GM12873 (cell line): ENCODE measurements at regions not wholly inside any gene's neighbourhood (a gene's known extent, or its start where the extent isn't known, plus 50 kb on each side); places are given as distances from the start of the nearest gene placed in this dataset.

Experiments used
- CTCF ChIP-seq: IDR thresholded peaks from 2 replicates; pipeline ENCODE4 v1.5.1; 2012; ENCODE audit warnings: low read depth, mild to moderate bottlenecking, moderate library complexity, low read length, control low read depth; ENCODE audit not compliant: insufficient read depth; ENCODE audit errors: missing control alignments

GRCh38 chr2:176777262-176777661 is 435.3 kb upstream of the HNRNPA3 start:
- TF ChIP-seq CTCF = no peak

DNA sequence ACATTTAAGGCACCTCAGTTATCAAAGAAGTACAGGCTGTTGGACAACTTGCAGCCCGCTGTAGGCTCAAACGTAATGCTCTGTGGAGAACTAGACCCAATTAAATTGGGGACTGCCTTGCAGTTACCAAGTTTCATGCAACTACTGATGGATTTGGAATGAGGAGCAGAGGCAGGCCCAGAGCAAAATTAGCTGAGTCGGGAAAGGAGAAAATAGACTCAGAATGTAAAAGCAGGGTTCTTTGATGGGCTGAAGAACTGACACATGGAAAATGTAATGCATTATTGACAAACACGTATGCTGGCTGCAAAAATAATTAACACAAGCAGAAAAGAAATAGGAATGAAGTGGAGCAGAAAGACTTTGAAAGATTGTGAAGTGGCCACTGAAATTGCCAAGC is 432.7 kb upstream of the HNRNPA3 start:
- no peak for TF ChIP-seq CTCF

DNA sequence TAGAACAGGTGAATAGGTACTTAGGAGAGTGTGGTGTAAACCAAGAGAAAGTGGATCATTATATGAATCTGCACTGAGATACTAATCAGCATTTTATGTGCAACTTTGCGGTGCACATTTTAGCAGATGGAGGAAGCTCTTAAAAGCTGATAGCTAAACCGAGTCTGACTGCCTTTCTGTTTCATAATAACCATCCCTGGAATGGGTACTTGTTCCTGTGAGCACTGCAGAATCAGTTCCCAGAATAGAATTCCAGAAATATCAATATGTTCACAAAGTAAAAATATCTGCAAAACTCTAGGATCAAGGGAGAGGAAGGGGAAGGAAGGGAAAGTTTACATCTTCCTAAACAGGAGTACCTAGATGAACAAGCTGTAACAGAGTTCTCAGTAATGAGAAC is 432.2 kb upstream of the HNRNPA3 start:
- TF ChIP-seq CTCF = no peak

DNA sequence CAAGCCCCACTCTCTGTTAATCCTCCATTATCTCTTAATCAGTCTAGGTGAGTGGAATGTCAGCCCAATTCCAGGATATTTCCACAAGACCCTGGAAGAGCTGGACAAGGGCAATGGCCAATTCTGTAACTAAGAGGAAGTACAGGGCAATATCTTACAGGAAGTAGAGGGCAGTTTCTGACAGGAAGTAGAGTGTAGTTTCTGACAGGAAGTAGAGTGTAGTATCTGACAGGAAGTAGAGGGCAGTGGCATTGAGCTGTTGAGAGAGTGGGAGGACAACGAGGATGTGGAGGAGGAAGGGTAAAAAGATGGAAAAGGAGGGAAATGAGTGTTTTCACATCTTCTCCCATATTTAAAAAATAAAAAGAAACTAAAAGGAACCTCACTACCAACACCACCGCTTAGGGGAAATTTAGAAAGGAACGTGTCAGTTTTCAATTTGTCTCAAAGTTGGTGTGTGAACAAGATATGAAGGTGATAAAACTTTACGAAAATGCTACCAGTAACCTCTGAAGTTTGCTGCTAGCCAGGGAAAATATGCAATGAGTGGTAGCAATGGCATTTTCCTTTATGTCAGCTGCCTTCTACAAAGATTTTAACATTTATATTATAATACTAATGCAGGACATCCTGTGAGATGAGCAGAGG is 430.9 kb upstream of the HNRNPA3 start:
- TF ChIP-seq CTCF = no peak

- no peak for TF ChIP-seq CTCF
Measured at GRCh38 chr2:176784633-176785200, 427.9 kb upstream of the HNRNPA3 start.

- TF ChIP-seq CTCF = no peak
Measured at GRCh38 chr2:176789751-176790150, 422.8 kb upstream of the HNRNPA3 start.

DNA sequence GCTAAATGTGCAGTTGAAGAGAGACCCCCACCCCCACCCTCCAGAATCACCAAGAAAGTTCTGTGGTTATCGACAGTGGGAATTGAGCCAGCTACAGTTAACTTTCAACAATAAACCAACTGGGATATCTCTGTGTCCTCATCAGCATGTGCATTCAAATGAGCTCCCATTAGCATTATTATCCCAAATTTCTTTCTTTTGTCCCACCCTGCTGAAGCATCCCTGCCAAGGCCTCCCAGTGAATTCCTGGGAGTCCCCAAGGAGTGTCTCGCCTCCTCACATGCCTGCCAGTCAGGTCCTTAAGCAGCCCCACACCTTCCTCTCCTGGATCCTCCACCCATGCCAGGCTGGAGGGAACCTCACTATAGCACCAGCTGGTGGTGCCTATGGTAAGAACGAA is 422.1 kb upstream of the HNRNPA3 start:
- TF ChIP-seq CTCF = no peak
